ENCODE measurements at regions not wholly inside any gene's neighbourhood (a gene's known extent, or its start where the extent isn't known, plus 50 kb on each side); places are given as distances from the start of the nearest gene placed in this dataset.

GRCh38 chr14:86641310-86641709 lies 1111.4 kb downstream of the FLRT2 start:
- H3K27me3 ChIP-seq (ENCODE audit: control insufficient read depth, insufficient read depth, low read length): no peaks in the 10 kb centered on the region
- H3K27ac ChIP-seq (ENCODE audit: low read depth, low read length): no peak overlapping the region
- ChIA-PET CTCF (interaction anchor here (0.6 to 1.0 kb wide), 2 partner anchors 13 to 25 kb away, joined by 3 read pairs; no protein-coding TSS in a partner anchor), POLR2A (no interaction called here)
- H3K4me3 ChIP-seq (ENCODE audit: low read depth, low read length): no peak overlapping the region
- DNase-seq (ENCODE audit: low read depth, low spot score): no peak
- no peaks in the 10 kb centered on the region; the same call in 1 of the 2 replicates for H3K9me3 ChIP-seq (ENCODE audit: control insufficient read depth, insufficient read depth, low read length)
- TF ChIP-seq CTCF (IDR thresholded peaks at IDR 0.05; ENCODE audit: low read depth, low read length): no peak

GRCh38 chr14:86640288-86640687 lies 1110.3 kb downstream of the FLRT2 start:
- Histone ChIP-seq H3K27ac (ENCODE audit: low read depth, low read length) (no peak overlapping the region), H3K9me3 (ENCODE audit: control insufficient read depth, insufficient read depth, low read length) (no peaks in the 10 kb centered on the region), H3K4me3 (ENCODE audit: low read depth, low read length) (no peak overlapping the region), H3K27me3 (ENCODE audit: control insufficient read depth, insufficient read depth, low read length) (no peaks in the 10 kb centered on the region)
- ChIA-PET POLR2A (no interaction called here), CTCF (interaction anchor here (0.6 kb wide), 1 partner anchor 26 kb away, joined by 3 read pairs; no protein-coding TSS in a partner anchor)
- no peak for DNase-seq (ENCODE audit: low read depth, low spot score)
- no peak for TF ChIP-seq CTCF (IDR thresholded peaks at IDR 0.05; ENCODE audit: low read depth, low read length)

GRCh38 chr14:86639666-86640065 lies 1109.7 kb downstream of the FLRT2 start:
- ChIA-PET POLR2A (no interaction called here), CTCF (no interaction called here)
- Histone ChIP-seq H3K27ac (ENCODE audit: low read depth, low read length) (no peak overlapping the region), H3K27me3 (ENCODE audit: control insufficient read depth, insufficient read depth, low read length) (no peaks in the 10 kb centered on the region), H3K4me3 (ENCODE audit: low read depth, low read length) (no peak overlapping the region), H3K9me3 (ENCODE audit: control insufficient read depth, insufficient read depth, low read length) (no peaks in the 10 kb centered on the region)
- no peak for TF ChIP-seq CTCF (IDR thresholded peaks at IDR 0.05; ENCODE audit: low read depth, low read length)
- DNase-seq (ENCODE audit: low read depth, low spot score): no peak

GRCh38 chr14:86639146-86639545 lies 1109.2 kb downstream of the FLRT2 start:
- ChIA-PET POLR2A (no interaction called here), CTCF (no interaction called here)
- H3K4me3 ChIP-seq (ENCODE audit: low read depth, low read length): no peak overlapping the region
- no peak for DNase-seq (ENCODE audit: low read depth, low spot score)
- H3K27ac ChIP-seq (ENCODE audit: low read depth, low read length): no peak overlapping the region
- no peaks in the 10 kb centered on the region for H3K27me3 ChIP-seq (ENCODE audit: control insufficient read depth, insufficient read depth, low read length)
- H3K9me3 ChIP-seq (ENCODE audit: control insufficient read depth, insufficient read depth, low read length): no peaks in the 10 kb centered on the region
- no peak for TF ChIP-seq CTCF (IDR thresholded peaks at IDR 0.05; ENCODE audit: low read depth, low read length)

- Histone ChIP-seq H3K4me3 (ENCODE audit: low read depth, low read length) (no peak overlapping the region), H3K27ac (ENCODE audit: low read depth, low read length) (no peak overlapping the region), H3K9me3 (ENCODE audit: control insufficient read depth, insufficient read depth, low read length) (no peaks in the 10 kb centered on the region), H3K27me3 (ENCODE audit: control insufficient read depth, insufficient read depth, low read length) (no peaks in the 10 kb centered on the region)
- ChIA-PET POLR2A (no interaction called here), CTCF (no interaction called here)
- DNase-seq (ENCODE audit: low read depth, low spot score): no peak
- TF ChIP-seq CTCF (IDR thresholded peaks at IDR 0.05; ENCODE audit: low read depth, low read length): no peak
These were observed 1097.1 kb downstream of the FLRT2 start for GRCh38 chr14:86627080-86627479.

Measured in AG04450 (cell line).